ENCODE measurements at regions not wholly inside any gene's neighbourhood (a gene's known extent, or its start where the extent isn't known, plus 50 kb on each side); places are given as distances from the start of the nearest gene placed in this dataset.

DNA sequence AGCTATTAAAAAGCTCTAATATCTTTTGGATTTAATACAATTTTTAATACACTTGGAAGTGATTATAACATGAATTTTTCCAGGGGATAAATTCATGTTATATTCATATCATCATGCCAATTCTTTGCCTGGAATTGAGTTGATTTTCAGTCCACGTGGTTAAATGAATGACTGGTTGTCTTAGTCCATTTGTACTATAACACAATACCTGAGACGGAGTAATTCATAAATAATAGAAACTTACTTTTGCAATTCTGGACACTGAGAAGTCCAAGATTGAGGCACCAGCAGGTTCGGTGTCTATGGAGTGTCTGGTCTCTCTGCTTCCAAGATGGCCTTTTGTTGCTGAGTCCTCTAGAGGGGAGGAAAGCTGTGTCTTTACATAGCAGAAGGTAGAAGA, 66.2 kb upstream of the TRDN start:
- Histone ChIP-seq H3K23me2 (ENCODE audit: insufficient read length, low read depth, low read length, poor library complexity, severe bottlenecking) (no peaks in the 10 kb centered on the region), H3K79me1 (ENCODE audit: insufficient read depth, low read depth, low read length, poor library complexity, severe bottlenecking) (no peaks in the 10 kb centered on the region), H3K18ac (ENCODE audit: insufficient read length, low read depth, low read length) (no peak overlapping the region), H3K23ac (ENCODE audit: insufficient read length, low read depth, low read length) (no peak overlapping the region), H4K91ac (ENCODE audit: insufficient read length, low read depth, low read length) (no peak overlapping the region), H3K27me3 (ENCODE audit: insufficient read depth, low read length) (no peaks in the 10 kb centered on the region), H3K4me2 (ENCODE audit: insufficient read depth, insufficient read length, low read length) (no peak overlapping the region), H2BK20ac (ENCODE audit: low read depth, low read length, poor library complexity, severe bottlenecking) (no peak overlapping the region), H3K9ac (ENCODE audit: extremely low read depth, insufficient read length, low read length) (no peak overlapping the region), H3K14ac (ENCODE audit: insufficient read depth, low read length) (no peak overlapping the region), H3K79me2 (ENCODE audit: insufficient read depth, low read length) (no peaks in the 10 kb centered on the region), H2BK12ac (ENCODE audit: insufficient read length, low read depth, low read length) (no peak overlapping the region), H3K27ac (ENCODE audit: insufficient read length, low read depth, low read length) (no peak overlapping the region), H2AFZ (ENCODE audit: low read length) (no peak overlapping the region), H3K4me1 (ENCODE audit: insufficient read depth, low read length) (no peaks in the 10 kb centered on the region), H2BK120ac (ENCODE audit: low read depth, low read length, poor library complexity, severe bottlenecking) (no peak overlapping the region), H2BK15ac (ENCODE audit: low read depth, low read length) (no peak overlapping the region), H4K8ac (replicated peaks; ENCODE audit: insufficient read length, low read depth, low read length) (no peak overlapping the region), H3T11ph (ENCODE audit: low read length) (no peak overlapping the region), H3K4ac (ENCODE audit: low read depth, low read length) (no peak overlapping the region), H2AK5ac (ENCODE audit: insufficient read length, low read length) (no peak overlapping the region), H2BK5ac (ENCODE audit: insufficient read length, low read length) (no peak overlapping the region), H3K9me3 (ENCODE audit: control insufficient read depth, low read depth, low read length) (no peaks in the 10 kb centered on the region), H4K20me1 (ENCODE audit: control insufficient read depth, insufficient read depth, insufficient read length) (no peaks in the 10 kb centered on the region), H4K5ac (ENCODE audit: insufficient read length, low read depth, low read length) (no peak overlapping the region), H3K56ac (ENCODE audit: insufficient read length, low read depth, low read length) (no peak overlapping the region)
- Mint-ChIP-seq H3K9me3 (no peaks in the 10 kb centered on the region), H3K4me1 (peaks cover 0 to 2% of the 10 kb centered on the region in 2 experiments; a peak in 1 of 4 replicates), H3K4me3 (no peak overlapping the region), H3K36me3 (ENCODE audit: insufficient read depth in 1 of 3, low read depth in 3 of 3) (no peaks in the 10 kb centered on the region), H3K27me3 (ENCODE audit: low read depth) (no peaks in the 10 kb centered on the region; the same call in 1 of the 2 replicates), H3K27ac (no peak overlapping the region)
- WGBS (ENCODE audit: extremely low coverage, insufficient read length, low lambda C conversion rate): no CpG with 5 or more reads among the region's 3 CpGs
- DNase-seq: no peak
- TF ChIP-seq CTCF (conservative IDR thresholded peaks at IDR 0.05): no peak
